ENCODE measurements at regions not wholly inside any gene's neighbourhood (a gene's known extent, or its start where the extent isn't known, plus 50 kb on each side); places are given as distances from the start of the nearest gene placed in this dataset.

GRCh38 chr5:4537489-4537888, 602.6 kb upstream of the ADAMTS16 start:
- Histone ChIP-seq H3K36me3 (ENCODE audit: control insufficient read depth, insufficient read depth, low read length) (no peaks in the 10 kb centered on the region), H3K9ac (no peak overlapping the region), H3K4me3 (ENCODE audit: low read depth, low read length) (no peak overlapping the region), H3K27ac (no peak overlapping the region), H3K27me3 (ENCODE audit: control insufficient read depth, insufficient read depth, low read length) (no peaks in the 10 kb centered on the region), H2AFZ (no peak overlapping the region), H3K4me1 (no peaks in the 10 kb centered on the region), H3K79me2 (no peaks in the 10 kb centered on the region), H3K9me3 (ENCODE audit: control insufficient read depth, low read length) (no peaks in the 10 kb centered on the region), H3K4me2 (ENCODE audit: low read length) (no peak overlapping the region)
- TF ChIP-seq CTCF (IDR thresholded peaks at IDR 0.05): no peak

- Histone ChIP-seq H3K4me2 (ENCODE audit: low read length) (no peak overlapping the region), H3K27me3 (ENCODE audit: control insufficient read depth, insufficient read depth, low read length) (no peaks in the 10 kb centered on the region), H3K79me2 (no peaks in the 10 kb centered on the region), H3K9ac (no peak overlapping the region), H3K27ac (no peak overlapping the region), H2AFZ (no peak overlapping the region), H3K36me3 (ENCODE audit: control insufficient read depth, insufficient read depth, low read length) (no peaks in the 10 kb centered on the region), H3K4me1 (no peaks in the 10 kb centered on the region), H3K9me3 (ENCODE audit: control insufficient read depth, low read length) (no peaks in the 10 kb centered on the region), H3K4me3 (ENCODE audit: low read depth, low read length) (no peak overlapping the region)
- no peak for TF ChIP-seq CTCF (IDR thresholded peaks at IDR 0.05)
These were observed 599.6 kb upstream of the ADAMTS16 start for GRCh38 chr5:4540375-4541173.

- Histone ChIP-seq H3K4me1 (no peaks in the 10 kb centered on the region), H3K36me3 (ENCODE audit: control insufficient read depth, insufficient read depth, low read length) (no peaks in the 10 kb centered on the region), H3K4me3 (ENCODE audit: low read depth, low read length) (no peak overlapping the region), H3K27me3 (ENCODE audit: control insufficient read depth, insufficient read depth, low read length) (no peaks in the 10 kb centered on the region), H3K9me3 (ENCODE audit: control insufficient read depth, low read length) (no peaks in the 10 kb centered on the region), H3K79me2 (no peaks in the 10 kb centered on the region), H3K4me2 (ENCODE audit: low read length) (no peak overlapping the region), H2AFZ (no peak overlapping the region), H3K27ac (no peak overlapping the region), H3K9ac (no peak overlapping the region)
- no peak for TF ChIP-seq CTCF (IDR thresholded peaks at IDR 0.05)
These were observed 598.8 kb upstream of the ADAMTS16 start for GRCh38 chr5:4541334-4541733.

- no peak overlapping the region for H3K4me3 ChIP-seq (ENCODE audit: low read depth, low read length)
- no peaks in the 10 kb centered on the region for H3K79me2 ChIP-seq
- H3K9ac ChIP-seq: no peak overlapping the region
- H3K9me3 ChIP-seq (ENCODE audit: control insufficient read depth, low read length): no peaks in the 10 kb centered on the region
- no peak overlapping the region for H3K27ac ChIP-seq
- TF ChIP-seq CTCF (IDR thresholded peaks at IDR 0.05): no peak
- no peaks in the 10 kb centered on the region for H3K36me3 ChIP-seq (ENCODE audit: control insufficient read depth, insufficient read depth, low read length)
- no peak overlapping the region for H3K4me2 ChIP-seq (ENCODE audit: low read length)
- H2AFZ ChIP-seq: no peak overlapping the region
- H3K4me1 ChIP-seq: no peaks in the 10 kb centered on the region
- H3K27me3 ChIP-seq (ENCODE audit: control insufficient read depth, insufficient read depth, low read length): no peaks in the 10 kb centered on the region
These were observed 597.9 kb upstream of the ADAMTS16 start for GRCh38 chr5:4542145-4542778.
